ENCODE measurements at regions not wholly inside any gene's neighbourhood (a gene's known extent, or its start where the extent isn't known, plus 50 kb on each side); places are given as distances from the start of the nearest gene placed in this dataset.
A peak's percentile ranks its signal among the peaks of the same experiment; 100 is the strongest.

- TF ChIP-seq CTCF (conservative IDR thresholded peaks at IDR 0.05; ENCODE audit: low read depth, low read length) = no peak
- H3K4me3 ChIP-seq (ENCODE audit: low read length) = no peak overlapping the region
- DNase-seq (ENCODE audit: low read depth) = no peak
Observed at GRCh38 chr5:152607401-152608160, 202.5 kb upstream of the NMUR2 start.

GRCh38 chr5:152608458-152608857 lies 203.4 kb upstream of the NMUR2 start:
- DNase-seq (ENCODE audit: low read depth) = no peak
- no peak for TF ChIP-seq CTCF (conservative IDR thresholded peaks at IDR 0.05; ENCODE audit: low read depth, low read length)
- no peak overlapping the region for H3K4me3 ChIP-seq (ENCODE audit: low read length)

- no peak overlapping the region for H3K4me3 ChIP-seq (ENCODE audit: low read length)
- DNase-seq (ENCODE audit: low read depth) = no peak
- no peak for TF ChIP-seq CTCF (conservative IDR thresholded peaks at IDR 0.05; ENCODE audit: low read depth, low read length)
Observed at GRCh38 chr5:152619756-152620155, 214.7 kb upstream of the NMUR2 start.

DNA sequence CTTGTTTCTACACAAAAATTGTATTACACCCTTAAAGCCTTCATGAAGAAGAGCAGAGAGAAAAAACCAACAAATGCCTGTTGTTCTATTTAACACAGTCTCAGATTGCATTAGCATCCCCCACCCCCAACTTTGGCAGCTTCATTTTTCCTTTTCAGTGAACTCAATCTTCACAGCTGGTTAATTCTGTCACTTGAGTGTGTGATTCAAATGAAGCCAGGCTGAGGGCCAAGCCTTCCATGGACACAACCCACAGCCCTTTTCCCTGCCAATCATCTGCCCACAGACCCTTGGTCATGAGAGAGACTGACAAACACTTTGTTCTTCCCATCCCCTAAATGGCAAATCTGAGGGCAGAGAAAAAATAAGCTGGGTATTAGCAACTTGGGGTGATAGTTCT lies 217.5 kb upstream of the NMUR2 start:
- no peak for TF ChIP-seq CTCF (conservative IDR thresholded peaks at IDR 0.05; ENCODE audit: low read depth, low read length)

GRCh38 chr5:152623951-152624350 lies 218.9 kb upstream of the NMUR2 start:
- no peak overlapping the region for H3K4me3 ChIP-seq (ENCODE audit: low read length)
- TF ChIP-seq CTCF (conservative IDR thresholded peaks at IDR 0.05; ENCODE audit: low read depth, low read length) = no peak
- no peak for DNase-seq (ENCODE audit: low read depth)

More for the DNA sequence above, 217.5 kb upstream of the NMUR2 start:
- peak; percentile 22 for DNase-seq (ENCODE audit: low read depth)
- no peak overlapping the region for H3K4me3 ChIP-seq (ENCODE audit: low read length)

GRCh38 chr5:152625696-152626095 lies 220.6 kb upstream of the NMUR2 start:
- no peak for DNase-seq (ENCODE audit: low read depth)
- TF ChIP-seq CTCF (conservative IDR thresholded peaks at IDR 0.05; ENCODE audit: low read depth, low read length) = no peak
- H3K4me3 ChIP-seq (ENCODE audit: low read length) = no peak overlapping the region

- no peak for TF ChIP-seq CTCF (conservative IDR thresholded peaks at IDR 0.05; ENCODE audit: low read depth, low read length)
- H3K4me3 ChIP-seq (ENCODE audit: low read length) = no peak overlapping the region
- DNase-seq (ENCODE audit: low read depth) = no peak
Observed at GRCh38 chr5:152631221-152631620, 226.1 kb upstream of the NMUR2 start.
